ENCODE measurements at regions not wholly inside any gene's neighbourhood (a gene's known extent, or its start where the extent isn't known, plus 50 kb on each side); places are given as distances from the start of the nearest gene placed in this dataset.

GRCh38 chr2:106965611-106966010 is 79.6 kb upstream of the ST6GAL2 start:
- no peak for TF ChIP-seq POLR2A (IDR thresholded peaks at IDR 0.05)
- TF ChIP-seq, protein P1, sequence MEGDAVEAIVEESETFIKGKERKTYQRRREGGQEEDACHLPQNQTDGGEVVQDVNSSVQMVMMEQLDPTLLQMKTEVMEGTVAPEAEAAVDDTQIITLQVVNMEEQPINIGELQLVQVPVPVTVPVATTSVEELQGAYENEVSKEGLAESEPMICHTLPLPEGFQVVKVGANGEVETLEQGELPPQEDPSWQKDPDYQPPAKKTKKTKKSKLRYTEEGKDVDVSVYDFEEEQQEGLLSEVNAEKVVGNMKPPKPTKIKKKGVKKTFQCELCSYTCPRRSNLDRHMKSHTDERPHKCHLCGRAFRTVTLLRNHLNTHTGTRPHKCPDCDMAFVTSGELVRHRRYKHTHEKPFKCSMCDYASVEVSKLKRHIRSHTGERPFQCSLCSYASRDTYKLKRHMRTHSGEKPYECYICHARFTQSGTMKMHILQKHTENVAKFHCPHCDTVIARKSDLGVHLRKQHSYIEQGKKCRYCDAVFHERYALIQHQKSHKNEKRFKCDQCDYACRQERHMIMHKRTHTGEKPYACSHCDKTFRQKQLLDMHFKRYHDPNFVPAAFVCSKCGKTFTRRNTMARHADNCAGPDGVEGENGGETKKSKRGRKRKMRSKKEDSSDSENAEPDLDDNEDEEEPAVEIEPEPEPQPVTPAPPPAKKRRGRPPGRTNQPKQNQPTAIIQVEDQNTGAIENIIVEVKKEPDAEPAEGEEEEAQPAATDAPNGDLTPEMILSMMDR (IDR thresholded peaks at IDR 0.05) = no peak

All from esophagus squamous epithelium (tissue), 4 donors.